Liver (tissue), 8 donors: ENCODE measurements at regions not wholly inside any gene's neighbourhood (a gene's known extent, or its start where the extent isn't known, plus 50 kb on each side); places are given as distances from the start of the nearest gene placed in this dataset.

Experiments
- DNase-seq: peaks from one replicate; pipeline ENCODE4 v3.0.0-alpha.2; 2017; ENCODE audit warnings: low spot score
- H3K27ac ChIP-seq, 2 donors: one replicate each; pipeline ENCODE4 v1.7.0; 2013; ENCODE audit warnings: inconsistent platforms in 2 of 2, low read length in 2 of 2, control low read depth in 1 of 2, low read depth in 1 of 2, mild to moderate bottlenecking in 1 of 2
- H3K27me3 ChIP-seq, 4 donors: one replicate each; pipeline versions ENCODE4 v1.6.1 to v1.7.0; 2013; ENCODE audit warnings: low read length in 3 of 4, inconsistent platforms in 1 of 4, mild to moderate bottlenecking in 1 of 4, moderate library complexity in 1 of 4; ENCODE audit not compliant: control insufficient read depth in 4 of 4, insufficient read depth in 4 of 4
- H3K36me3 ChIP-seq, 4 donors: one replicate each; pipeline versions ENCODE4 v1.6.1 to v1.7.0; 2013; ENCODE audit warnings: low read length in 3 of 4, mild to moderate bottlenecking in 3 of 4, low read depth in 1 of 4, moderate library complexity in 1 of 4; ENCODE audit not compliant: control insufficient read depth in 4 of 4, insufficient read depth in 3 of 4
- H3K4me1 ChIP-seq, 4 donors: one replicate each; pipeline versions ENCODE4 v1.6.1 to v1.7.0; 2013; ENCODE audit warnings: low read length in 3 of 4, mild to moderate bottlenecking in 3 of 4, moderate library complexity in 1 of 4; ENCODE audit not compliant: control insufficient read depth in 4 of 4, insufficient read depth in 4 of 4
- H3K4me3 ChIP-seq, 3 donors: one replicate each; pipeline versions ENCODE4 v1.6.1 to v1.7.0; 2013; ENCODE audit warnings: low read length in 3 of 3, control low read depth in 1 of 3, low read depth in 1 of 3, mild to moderate bottlenecking in 1 of 3
- H3K9ac ChIP-seq, 2 donors: one replicate each; pipeline ENCODE4 v1.7.0; 2013; ENCODE audit warnings: low read length in 2 of 2, mild to moderate bottlenecking in 2 of 2, moderate library complexity in 2 of 2, control low read depth in 1 of 2, low read depth in 1 of 2
- H3K9me3 ChIP-seq, 4 donors: one replicate each; pipeline versions ENCODE4 v1.6.1 to v1.7.0; 2013; ENCODE audit warnings: low read length in 3 of 4; ENCODE audit not compliant: control insufficient read depth in 4 of 4
- EGR1 ChIP-seq, 2 donors: IDR thresholded peaks; 2 replicates each; pipeline ENCODE4 v1.6.1; 2016 to 2018; ENCODE audit warnings: antibody characterized with exemption in 2 of 2, low read depth in 2 of 2
- FOXA2 ChIP-seq: IDR thresholded peaks from 2 replicates; pipeline ENCODE4 v1.6.1; 2016; ENCODE audit warnings: antibody characterized with exemption
- GABPA ChIP-seq, 2 donors: IDR thresholded peaks in 1 of 2; conservative IDR thresholded peaks in 1 of 2; 2 replicates each; pipeline ENCODE4 v1.6.1; 2016; ENCODE audit warnings: antibody characterized with exemption in 2 of 2, mild to moderate bottlenecking in 1 of 2, moderate library complexity in 1 of 2
- HNF4A ChIP-seq, 2 donors: conservative IDR thresholded peaks; 2 replicates each; pipeline ENCODE4 v1.6.1; 2016; ENCODE audit warnings: antibody characterized with exemption in 2 of 2, mild to moderate bottlenecking in 2 of 2
- HNF4G ChIP-seq: IDR thresholded peaks from 2 replicates; pipeline ENCODE4 v1.6.1; 2016; ENCODE audit warnings: antibody characterized with exemption
- JUND ChIP-seq, 2 donors: IDR thresholded peaks; 2 replicates each; pipeline ENCODE4 v1.6.1; 2016; ENCODE audit warnings: antibody characterized with exemption in 2 of 2
- MAX ChIP-seq: IDR thresholded peaks from 2 replicates; pipeline ENCODE4 v1.6.1; 2016; ENCODE audit warnings: antibody characterized with exemption
- RAD21 ChIP-seq, 2 donors: IDR thresholded peaks; 2 replicates each; pipeline ENCODE4 v1.6.1; 2016; ENCODE audit warnings: antibody characterized with exemption in 2 of 2, mild to moderate bottlenecking in 2 of 2
- REST ChIP-seq: IDR thresholded peaks from 2 replicates; pipeline ENCODE4 v1.6.1; 2016; ENCODE audit warnings: antibody characterized with exemption, mild to moderate bottlenecking
- SP1 ChIP-seq: IDR thresholded peaks from 2 replicates; pipeline ENCODE4 v1.6.1; 2018; ENCODE audit warnings: antibody characterized with exemption, mild to moderate bottlenecking
- TAF1 ChIP-seq: conservative IDR thresholded peaks from 2 replicates; pipeline ENCODE4 v1.6.1; 2016; ENCODE audit warnings: antibody characterized with exemption, mild to moderate bottlenecking
- YY1 ChIP-seq: IDR thresholded peaks from 2 replicates; pipeline ENCODE4 v1.6.1; 2016; ENCODE audit warnings: antibody characterized with exemption, mild to moderate bottlenecking
- ZBTB33 ChIP-seq: IDR thresholded peaks from 2 replicates; pipeline ENCODE4 v1.6.1; 2016; ENCODE audit warnings: antibody characterized with exemption
- WGBS: extraction: QIAGEN DNeasy Blood & Tissue Kit; methylation state at CpG from one replicate; pipeline ENCODE4 v1.1.7; 2013; 5-methylcytosine and 5-hydroxymethylcytosine counted together
- TF ChIP-seq, protein P1 (sequence below): IDR thresholded peaks from 2 replicates; pipeline ENCODE4 v1.6.1; 2016; ENCODE audit warnings: antibody characterized with exemption
- TF ChIP-seq, protein P2 (sequence below): fragments of 150-350 bp; IDR thresholded peaks from 2 replicates; pipeline ENCODE4 v1.5.1; 2017; ENCODE audit warnings: improper control_type of control experiment, low read depth, low read length; ENCODE audit not compliant: missing input control
- donor health status: healthy.
- donor health status: healthy.
- donor health status: healthy.
- donor health status: healthy.
- donor health status: healthy.

GRCh38 chr1:115179397-115180079 is 90.2 kb upstream of the TSPAN2 start (continued):
- TF ChIP-seq REST (no peak), SP1 (no peak)

GRCh38 chr1:115176189-115176588 is 86.9 kb upstream of the TSPAN2 start:
- H3K4me1 ChIP-seq, result no peaks in the 10 kb centered on the region
- H3K9ac ChIP-seq, result no peak overlapping the region
- H3K36me3 ChIP-seq, result no peaks in the 10 kb centered on the region
- 48% methylated on average over 1 of the region's 1 CpG for WGBS
- no peak for DNase-seq
- no peak overlapping the region for H3K27ac ChIP-seq
- no peaks in the 10 kb centered on the region for H3K27me3 ChIP-seq
- TF ChIP-seq JUND (IDR thresholded peaks at IDR 0.05) (no peak), FOXA2 (no peak), REST (no peak), GABPA (IDR thresholded peaks at IDR 0.05 in 1 of 2, conservative IDR thresholded peaks at IDR 0.05 in 1 of 2) (no peak), MAX (no peak), EGR1 (IDR thresholded peaks at IDR 0.05; ENCODE audit: low read depth in 2 of 2) (no peak), SP1 (no peak), RAD21 (IDR thresholded peaks at IDR 0.05) (no peak), HNF4A (conservative IDR thresholded peaks at IDR 0.05) (no peak), ZBTB33 (no peak), YY1 (no peak), HNF4G (no peak), TAF1 (no peak)
- TF ChIP-seq, protein P1, sequence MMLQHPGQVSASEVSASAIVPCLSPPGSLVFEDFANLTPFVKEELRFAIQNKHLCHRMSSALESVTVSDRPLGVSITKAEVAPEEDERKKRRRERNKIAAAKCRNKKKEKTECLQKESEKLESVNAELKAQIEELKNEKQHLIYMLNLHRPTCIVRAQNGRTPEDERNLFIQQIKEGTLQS, result no peak
- TF ChIP-seq, protein P2, sequence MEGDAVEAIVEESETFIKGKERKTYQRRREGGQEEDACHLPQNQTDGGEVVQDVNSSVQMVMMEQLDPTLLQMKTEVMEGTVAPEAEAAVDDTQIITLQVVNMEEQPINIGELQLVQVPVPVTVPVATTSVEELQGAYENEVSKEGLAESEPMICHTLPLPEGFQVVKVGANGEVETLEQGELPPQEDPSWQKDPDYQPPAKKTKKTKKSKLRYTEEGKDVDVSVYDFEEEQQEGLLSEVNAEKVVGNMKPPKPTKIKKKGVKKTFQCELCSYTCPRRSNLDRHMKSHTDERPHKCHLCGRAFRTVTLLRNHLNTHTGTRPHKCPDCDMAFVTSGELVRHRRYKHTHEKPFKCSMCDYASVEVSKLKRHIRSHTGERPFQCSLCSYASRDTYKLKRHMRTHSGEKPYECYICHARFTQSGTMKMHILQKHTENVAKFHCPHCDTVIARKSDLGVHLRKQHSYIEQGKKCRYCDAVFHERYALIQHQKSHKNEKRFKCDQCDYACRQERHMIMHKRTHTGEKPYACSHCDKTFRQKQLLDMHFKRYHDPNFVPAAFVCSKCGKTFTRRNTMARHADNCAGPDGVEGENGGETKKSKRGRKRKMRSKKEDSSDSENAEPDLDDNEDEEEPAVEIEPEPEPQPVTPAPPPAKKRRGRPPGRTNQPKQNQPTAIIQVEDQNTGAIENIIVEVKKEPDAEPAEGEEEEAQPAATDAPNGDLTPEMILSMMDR, result no peak
- H3K4me3 ChIP-seq, result no peak overlapping the region
- H3K9me3 ChIP-seq, result no peaks in the 10 kb centered on the region
